GM21723 (cell line): ENCODE measurements at regions not wholly inside any gene's neighbourhood (a gene's known extent, or its start where the extent isn't known, plus 50 kb on each side); places are given as distances from the start of the nearest gene placed in this dataset.
"Not testable (repeated sequence)": the region's sequence is repeated elsewhere in the genome, so short reads cannot be mapped to it uniquely, and the experiment has no call there.

ENCODE experiments used
- ATAC-seq: cut with Tn5 transposase; IDR thresholded peaks from one replicate; pipeline ENCODE4 v1.9.1; 2021; ENCODE audit warnings: mild to moderate bottlenecking, moderate library complexity; ENCODE audit not compliant: unreplicated experiment

DNA sequence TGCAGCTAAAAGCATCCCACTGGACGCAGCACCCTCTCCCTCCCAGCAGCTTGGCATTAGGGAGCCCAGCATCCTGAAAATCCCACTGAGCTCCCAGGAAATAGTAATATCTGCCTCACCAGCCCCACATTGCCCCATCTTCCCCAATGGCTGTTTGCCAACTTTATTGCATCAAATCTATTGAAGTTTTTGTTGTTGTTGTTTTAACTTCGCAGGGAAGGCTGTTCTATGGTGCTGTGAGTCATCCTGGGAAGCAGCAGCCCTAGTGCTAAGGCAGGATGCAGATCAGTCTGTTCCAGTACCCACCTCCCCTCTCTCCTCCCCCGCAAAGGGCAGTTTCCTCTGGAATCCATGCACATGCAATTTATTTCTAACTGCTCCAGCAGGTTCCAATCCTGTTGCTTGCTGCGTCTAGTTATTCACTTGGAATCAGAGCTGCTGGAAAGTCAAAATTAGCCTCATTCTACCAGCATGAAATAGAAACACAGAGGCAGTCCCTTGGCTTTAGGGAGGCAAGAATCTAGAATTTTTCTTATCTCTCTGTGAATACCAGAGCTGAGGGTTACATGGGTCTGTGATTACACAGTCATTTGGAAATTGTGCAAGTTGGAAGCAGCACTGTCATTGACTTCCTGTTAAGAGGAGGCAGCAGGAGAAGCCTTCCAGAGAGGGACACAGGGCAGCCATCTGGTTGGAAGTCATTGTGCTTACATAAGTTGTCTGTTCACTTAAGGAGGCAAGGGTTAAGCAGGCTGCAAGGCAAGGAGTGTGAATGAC lies 115.9 kb upstream of the CACUL1 start:
- no peak for ATAC-seq

DNA sequence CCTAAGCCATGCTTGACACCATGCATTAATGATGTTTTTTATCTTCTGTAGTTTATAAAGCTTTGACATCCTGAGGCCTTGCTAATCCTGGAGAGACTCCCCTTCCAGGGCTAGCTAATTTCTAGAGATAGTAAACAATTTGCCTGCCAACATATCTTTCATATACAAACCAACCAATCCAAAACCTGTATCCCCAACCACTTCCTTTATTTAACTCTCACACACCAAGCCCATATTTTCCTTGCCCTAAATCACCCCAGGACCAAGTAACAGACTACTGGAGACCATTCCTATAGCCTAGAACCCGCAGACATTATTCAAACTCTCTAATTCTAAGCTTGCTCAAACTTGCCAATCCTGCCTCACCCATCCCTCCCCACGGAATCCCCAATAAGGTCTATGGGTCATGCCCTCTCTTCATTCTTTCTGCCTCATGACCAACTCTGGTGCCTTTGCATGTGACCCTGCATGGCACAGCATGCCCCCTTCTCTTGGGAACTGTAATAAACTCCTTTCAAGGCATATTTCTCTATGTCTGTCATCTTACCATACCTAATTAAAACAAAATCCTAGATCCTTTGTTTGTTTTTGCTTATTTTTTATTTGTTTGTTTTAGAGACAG lies 116.6 kb upstream of the CACUL1 start:
- no peak for ATAC-seq

DNA sequence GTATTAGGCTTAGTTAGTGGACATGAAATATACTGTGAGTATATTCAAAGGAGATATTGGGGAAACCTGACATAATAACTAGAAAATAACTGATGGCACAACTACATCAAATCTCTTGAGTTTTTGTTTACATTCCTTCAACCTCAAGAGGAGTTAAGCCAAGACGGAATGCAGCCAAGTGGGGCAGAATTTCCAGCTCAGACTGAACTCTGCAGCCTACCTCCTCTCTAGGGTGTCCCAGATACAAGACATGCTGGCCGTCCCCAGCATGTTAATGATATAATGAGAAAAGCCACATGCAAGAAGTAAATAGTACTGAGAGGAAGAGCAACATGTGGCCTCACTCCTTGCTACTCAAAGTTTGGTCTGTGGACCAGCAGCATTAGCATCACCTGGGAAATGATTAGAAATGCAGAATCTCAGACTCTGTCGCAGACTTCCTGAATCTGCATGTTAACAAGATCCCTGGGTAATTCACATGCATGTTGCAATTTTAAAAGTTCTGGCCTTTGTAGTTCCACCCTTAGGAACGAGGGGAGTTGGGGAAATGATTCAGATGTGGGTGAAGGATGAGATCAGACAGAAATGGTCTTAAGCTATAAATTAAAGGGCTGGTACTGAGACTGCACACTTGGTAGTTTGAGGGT lies 118.4 kb upstream of the CACUL1 start:
- ATAC-seq, result no peak

GRCh38 chr10:118873738-118874105 lies 119.0 kb upstream of the CACUL1 start:
- no peak for ATAC-seq

DNA sequence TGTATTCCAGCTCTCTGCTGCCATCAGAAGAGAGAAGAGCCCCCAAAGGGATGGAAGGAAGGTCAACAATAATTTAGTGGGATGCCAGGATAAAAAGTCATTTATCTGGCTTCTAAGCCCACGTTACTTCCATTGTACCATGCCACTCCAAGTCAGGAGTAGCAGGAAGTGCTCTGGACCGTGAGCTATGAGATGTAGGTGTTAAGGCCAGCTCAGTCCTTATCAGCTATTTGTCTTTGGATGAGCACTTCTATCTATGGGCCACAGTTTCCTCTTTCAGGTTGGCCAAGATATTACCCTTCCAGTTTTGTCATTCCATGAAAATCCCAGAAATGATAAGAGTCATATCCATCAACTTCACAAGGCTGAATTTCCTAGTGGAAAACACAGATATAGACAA lies 119.4 kb upstream of the CACUL1 start:
- no peak for ATAC-seq

DNA sequence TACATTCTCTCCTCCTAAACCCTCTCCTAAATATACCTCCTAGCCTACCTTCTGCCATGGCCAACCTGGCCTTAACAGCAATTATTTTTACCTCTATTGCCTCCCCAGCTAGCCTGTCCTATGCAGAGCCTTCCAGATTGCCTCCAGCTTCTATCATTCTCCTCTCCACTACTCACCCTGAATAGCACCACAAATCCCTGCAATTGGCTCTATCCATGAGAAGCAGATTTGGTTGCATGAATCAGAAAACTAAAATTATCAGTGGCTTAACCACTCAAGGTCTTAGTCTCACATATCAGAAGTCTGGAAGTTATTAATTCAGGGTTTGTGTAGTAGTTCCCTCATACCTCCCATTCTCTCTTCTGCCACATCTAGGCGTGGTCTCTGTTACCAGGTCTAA lies 120.3 kb upstream of the CACUL1 start:
- ATAC-seq, result no peak

- no peak for ATAC-seq
Measured at GRCh38 chr10:118882741-118883140, 128.0 kb upstream of the CACUL1 start.

GRCh38 chr10:118892255-118892654 lies 137.3 kb upstream of the NANOS1 start:
- ATAC-seq, result no peak

DNA sequence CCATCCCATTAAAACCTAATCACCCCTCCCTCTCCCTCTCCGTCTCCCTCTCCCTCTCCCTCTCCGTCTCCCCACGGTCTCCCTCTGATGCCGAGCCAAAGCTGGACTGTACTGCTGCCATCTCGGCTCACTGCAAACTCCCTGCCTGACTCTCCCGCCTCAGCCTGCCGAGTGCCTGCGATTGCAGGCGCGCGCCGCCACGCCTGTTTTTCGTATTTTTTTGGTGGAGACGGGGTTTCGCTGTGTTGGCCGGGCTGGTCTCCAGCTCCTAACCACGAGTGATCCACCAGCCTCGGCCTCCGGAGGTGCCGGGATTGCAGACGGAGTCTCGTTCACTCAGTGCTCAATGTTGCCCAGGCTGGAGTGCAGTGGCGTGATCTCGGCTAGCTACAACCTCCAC lies 134.6 kb upstream of the NANOS1 start:
- ATAC-seq, result not testable (repeated sequence)

DNA sequence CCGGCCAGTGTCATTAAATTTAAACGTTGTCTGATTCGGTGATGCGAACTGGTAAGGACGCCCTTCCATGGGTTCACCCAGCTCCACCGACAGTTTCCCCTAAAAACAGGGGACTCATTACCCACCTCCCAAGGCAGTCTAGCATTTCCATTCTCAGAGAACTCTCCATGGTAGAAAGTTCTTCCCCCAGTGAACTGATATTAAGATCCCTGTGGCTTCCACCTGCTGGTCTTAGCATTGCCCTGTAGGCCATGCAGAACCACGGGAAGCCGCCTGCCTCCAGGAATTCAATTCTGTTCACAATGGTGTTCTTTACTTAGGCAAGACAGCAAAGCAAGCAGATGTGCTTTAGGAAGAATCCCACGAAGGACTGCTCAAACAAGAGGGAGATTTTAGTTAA lies 128.9 kb upstream of the NANOS1 start:
- no peak for ATAC-seq

GRCh38 chr10:118901380-118901779 lies 128.1 kb upstream of the NANOS1 start:
- ATAC-seq, result no peak

GRCh38 chr10:118901906-118902305 lies 127.6 kb upstream of the NANOS1 start:
- no peak for ATAC-seq

- not testable (repeated sequence) for ATAC-seq
Measured at GRCh38 chr10:118902656-118903055, 126.9 kb upstream of the NANOS1 start.

DNA sequence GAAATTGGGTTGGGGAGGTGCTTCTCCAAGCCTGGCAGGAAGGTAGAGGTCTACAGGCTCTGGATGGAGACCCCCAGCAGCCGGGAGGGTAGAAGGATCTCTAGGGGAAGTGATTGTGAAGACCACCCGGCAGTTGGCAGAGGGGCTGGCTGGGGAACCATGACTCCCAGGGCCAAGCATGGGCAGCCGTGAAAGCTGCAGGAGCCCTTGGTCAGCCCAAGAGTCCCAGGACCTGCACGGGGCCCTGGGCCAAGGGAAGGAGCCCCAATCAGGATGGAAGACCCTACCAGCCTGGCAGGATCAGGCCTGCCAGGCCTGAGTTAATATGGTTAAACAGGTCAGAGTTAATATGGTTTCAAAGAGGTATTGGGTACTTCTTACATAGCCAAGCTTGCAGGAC lies 126.3 kb upstream of the NANOS1 start:
- ATAC-seq, result no peak

DNA sequence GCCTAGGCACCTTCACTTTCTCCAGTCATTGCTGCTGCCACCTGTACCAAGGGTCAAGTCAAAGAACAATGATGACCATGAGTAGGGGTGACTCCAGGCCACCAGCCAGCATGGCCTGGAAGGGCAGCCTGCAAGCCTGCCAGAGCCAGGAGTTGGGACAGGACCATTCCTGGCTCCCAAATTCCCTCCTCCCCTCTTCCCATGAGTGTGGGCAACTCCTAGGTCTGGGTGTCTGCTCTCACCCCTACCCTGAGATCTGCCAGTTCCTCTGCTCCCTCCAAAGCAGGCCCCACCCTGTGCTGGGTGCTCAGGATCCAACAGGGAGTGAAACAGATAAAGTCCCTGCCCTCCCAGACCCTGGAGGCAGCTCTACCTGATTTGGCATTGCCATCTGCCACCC lies 125.8 kb upstream of the NANOS1 start:
- no peak for ATAC-seq

- ATAC-seq, result no peak
Measured at GRCh38 chr10:118904286-118904685, 125.2 kb upstream of the NANOS1 start.

DNA sequence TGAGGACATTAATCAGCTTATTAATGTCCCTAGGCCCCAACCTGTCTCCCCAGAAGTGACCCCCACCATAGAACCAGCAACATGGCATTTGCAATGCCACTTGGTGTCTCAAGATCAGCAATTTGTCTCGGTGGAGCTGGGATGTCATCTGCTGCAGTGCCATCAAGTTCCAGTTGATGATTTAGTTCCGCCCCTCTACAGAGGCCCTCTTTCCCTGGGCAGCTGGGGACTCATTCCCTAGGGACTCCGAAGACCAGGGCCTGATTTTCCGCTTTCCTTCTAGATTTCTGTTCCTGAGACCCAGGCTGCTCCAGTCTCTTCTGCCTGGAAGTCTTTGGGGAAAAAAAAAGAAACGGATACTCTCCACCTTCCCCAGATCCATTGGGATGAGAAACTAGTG lies 122.5 kb upstream of the NANOS1 start:
- ATAC-seq, result no peak

- no peak for ATAC-seq
Measured at GRCh38 chr10:118908557-118909256, 120.8 kb upstream of the NANOS1 start.

DNA sequence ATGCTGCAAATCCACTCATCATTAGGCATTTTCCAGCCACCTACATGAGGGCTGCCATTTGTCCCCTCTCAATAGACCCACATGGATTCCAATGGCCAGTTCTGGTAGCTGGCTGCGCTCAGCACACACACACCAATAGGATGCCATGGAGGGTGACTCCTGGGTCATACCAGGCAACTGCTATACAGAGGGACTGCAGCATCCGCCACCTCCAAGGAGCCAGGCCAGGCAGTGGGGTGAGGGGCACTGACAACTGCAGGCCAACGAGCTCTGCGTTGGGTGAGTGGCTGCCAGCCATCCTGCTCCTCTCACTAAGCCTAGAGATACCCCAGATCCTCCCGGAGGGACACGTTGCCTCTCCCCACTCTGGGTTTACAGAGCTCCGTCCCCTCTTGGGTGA lies 118.8 kb upstream of the NANOS1 start:
- no peak for ATAC-seq

- ATAC-seq, result no peak
Measured at GRCh38 chr10:118911363-118911762, 118.2 kb upstream of the NANOS1 start.

DNA sequence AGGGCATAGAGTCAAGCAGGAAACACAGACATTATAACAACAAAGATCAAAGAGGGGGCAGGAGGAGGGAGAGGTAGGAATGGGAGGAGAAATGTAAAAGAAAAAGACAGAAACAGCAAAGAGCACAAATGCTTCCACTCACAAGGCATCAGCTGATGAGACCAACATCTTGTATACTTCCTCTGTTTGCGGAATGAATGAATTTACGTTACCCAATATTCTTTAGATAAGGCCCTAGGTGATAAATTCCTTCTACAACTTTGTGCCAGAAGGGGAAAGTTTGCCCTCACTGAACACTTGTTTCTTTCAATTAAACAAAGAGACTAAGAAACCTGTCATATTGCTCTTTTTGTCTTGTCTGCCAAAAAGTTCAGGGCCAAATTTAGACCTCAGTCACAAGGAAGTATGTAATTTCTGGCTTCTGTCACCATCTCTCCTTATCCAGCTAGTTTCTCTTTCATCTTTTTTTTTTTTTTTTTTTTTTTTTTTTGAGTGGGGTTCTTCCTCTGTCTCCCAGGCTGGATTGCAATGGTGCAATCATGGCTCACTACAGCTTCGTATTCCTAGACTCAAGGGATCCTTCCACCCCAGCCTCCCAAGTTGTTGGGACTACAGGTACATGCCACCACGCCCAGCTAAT lies 116.4 kb upstream of the NANOS1 start:
- ATAC-seq, result no peak
